ENCODE measurements at regions not wholly inside any gene's neighbourhood (a gene's known extent, or its start where the extent isn't known, plus 50 kb on each side); places are given as distances from the start of the nearest gene placed in this dataset.

- TF ChIP-seq TCF12 (IDR thresholded peaks at IDR 0.05; ENCODE audit: low read depth) (no peak), REST (IDR thresholded peaks at IDR 0.05; ENCODE audit: low read depth) (no peak), ZBTB7A (IDR thresholded peaks at IDR 0.05; ENCODE audit: low read depth) (no peak), NFIC (IDR thresholded peaks at IDR 0.05) (no peak), FOXM1 (IDR thresholded peaks at IDR 0.05; ENCODE audit: borderline replicate concordance, low read depth) (no peak)
Measured at GRCh38 chr7:19557726-19558465, 150.9 kb downstream of the POLR1F start.

- no peak for TF ChIP-seq REST (IDR thresholded peaks at IDR 0.05; ENCODE audit: low read depth)
- TF ChIP-seq MAX (IDR thresholded peaks at IDR 0.05), result no peak
- TF ChIP-seq ZBTB7A (IDR thresholded peaks at IDR 0.05; ENCODE audit: low read depth), result no peak
- no peak for TF ChIP-seq TCF12 (IDR thresholded peaks at IDR 0.05; ENCODE audit: low read depth)
- no peak for TF ChIP-seq FOXM1 (IDR thresholded peaks at IDR 0.05; ENCODE audit: borderline replicate concordance, low read depth)
- TF ChIP-seq TAF1 (IDR thresholded peaks at IDR 0.05; ENCODE audit: low read depth), result no peak
Measured at GRCh38 chr7:19554581-19554980, 154.3 kb downstream of the POLR1F start.

GRCh38 chr7:19552576-19552975 lies 156.3 kb downstream of the POLR1F start:
- no peak for TF ChIP-seq RAD21 (IDR thresholded peaks at IDR 0.05; ENCODE audit: low read depth)
- no peak for TF ChIP-seq CEBPB (IDR thresholded peaks at IDR 0.05)
- TF ChIP-seq NFIC (IDR thresholded peaks at IDR 0.05), result no peak
- no peak for TF ChIP-seq ZBTB7A (IDR thresholded peaks at IDR 0.05; ENCODE audit: low read depth)
- TF ChIP-seq EP300 (IDR thresholded peaks at IDR 0.05; ENCODE audit: borderline replicate concordance), result no peak
- no peak for TF ChIP-seq USF1 (IDR thresholded peaks at IDR 0.05)
- TF ChIP-seq TAF1 (IDR thresholded peaks at IDR 0.05; ENCODE audit: low read depth), result no peak
- TF ChIP-seq FOXM1 (IDR thresholded peaks at IDR 0.05; ENCODE audit: borderline replicate concordance, low read depth), result no peak
- no peak for TF ChIP-seq REST (IDR thresholded peaks at IDR 0.05; ENCODE audit: low read depth)
- TF ChIP-seq CREB1 (IDR thresholded peaks at IDR 0.05; ENCODE audit: low read depth), result no peak
- no peak for TF ChIP-seq EGR1 (IDR thresholded peaks at IDR 0.05)
- no peak for TF ChIP-seq TCF12 (IDR thresholded peaks at IDR 0.05; ENCODE audit: low read depth)
- no peak for TF ChIP-seq MAX (IDR thresholded peaks at IDR 0.05)
- TF ChIP-seq YY1 (IDR thresholded peaks at IDR 0.05; ENCODE audit: low read depth), result no peak
- TF ChIP-seq TEAD4 (IDR thresholded peaks at IDR 0.05), result no peak

GRCh38 chr7:19537942-19538401 lies 170.9 kb downstream of the POLR1F start:
- no peak for TF ChIP-seq FOXM1 (IDR thresholded peaks at IDR 0.05; ENCODE audit: borderline replicate concordance, low read depth)

- TF ChIP-seq TAF1 (IDR thresholded peaks at IDR 0.05; ENCODE audit: low read depth) (no peak), NFIC (IDR thresholded peaks at IDR 0.05) (no peak), EGR1 (IDR thresholded peaks at IDR 0.05) (no peak), RAD21 (IDR thresholded peaks at IDR 0.05; ENCODE audit: low read depth) (no peak), TEAD4 (IDR thresholded peaks at IDR 0.05) (no peak), ZBTB7A (IDR thresholded peaks at IDR 0.05; ENCODE audit: low read depth) (no peak), USF1 (IDR thresholded peaks at IDR 0.05) (no peak), YY1 (IDR thresholded peaks at IDR 0.05; ENCODE audit: low read depth) (no peak), EP300 (IDR thresholded peaks at IDR 0.05; ENCODE audit: borderline replicate concordance) (no peak), TCF12 (IDR thresholded peaks at IDR 0.05; ENCODE audit: low read depth) (no peak), CEBPB (IDR thresholded peaks at IDR 0.05) (no peak), REST (IDR thresholded peaks at IDR 0.05; ENCODE audit: low read depth) (no peak), CREB1 (IDR thresholded peaks at IDR 0.05; ENCODE audit: low read depth) (no peak), FOXM1 (IDR thresholded peaks at IDR 0.05; ENCODE audit: borderline replicate concordance, low read depth) (no peak), MAX (IDR thresholded peaks at IDR 0.05) (no peak)
Measured at GRCh38 chr7:19533266-19533665, 175.6 kb downstream of the POLR1F start.

All from Ishikawa (cell line).